ENCODE measurements at regions not wholly inside any gene's neighbourhood (a gene's known extent, or its start where the extent isn't known, plus 50 kb on each side); places are given as distances from the start of the nearest gene placed in this dataset.

GRCh38 chr20:48459722-48460395, 367.9 kb downstream of the PREX1 start:
- TF ChIP-seq, protein P1, sequence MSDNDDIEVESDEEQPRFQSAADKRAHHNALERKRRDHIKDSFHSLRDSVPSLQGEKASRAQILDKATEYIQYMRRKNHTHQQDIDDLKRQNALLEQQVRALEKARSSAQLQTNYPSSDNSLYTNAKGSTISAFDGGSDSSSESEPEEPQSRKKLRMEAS (IDR thresholded peaks at IDR 0.05) = no peak
- no peak for TF ChIP-seq REST (IDR thresholded peaks at IDR 0.05; ENCODE audit: low read depth)
- TF ChIP-seq TEAD4 (IDR thresholded peaks at IDR 0.05) = no peak
- no peak for TF ChIP-seq EP300 (IDR thresholded peaks at IDR 0.05; ENCODE audit: borderline replicate concordance)
- TF ChIP-seq ZBTB7A (IDR thresholded peaks at IDR 0.05; ENCODE audit: low read depth) = no peak
- TF ChIP-seq RAD21 (IDR thresholded peaks at IDR 0.05; ENCODE audit: low read depth) = no peak
- no peak for TF ChIP-seq USF1 (IDR thresholded peaks at IDR 0.05)
- TF ChIP-seq TAF1 (IDR thresholded peaks at IDR 0.05; ENCODE audit: low read depth) = no peak
- no peak for TF ChIP-seq EGR1 (IDR thresholded peaks at IDR 0.05)
- TF ChIP-seq YY1 (IDR thresholded peaks at IDR 0.05; ENCODE audit: low read depth) = no peak

All from Ishikawa (cell line).